ENCODE measurements at regions not wholly inside any gene's neighbourhood (a gene's known extent, or its start where the extent isn't known, plus 50 kb on each side); places are given as distances from the start of the nearest gene placed in this dataset.

GRCh38 chr16:73202161-73202729 lies 154.3 kb upstream of the ZFHX3 start:
- peak; percentile 77 for DNase-seq

- no peak for DNase-seq
Observed at GRCh38 chr16:73199214-73199613, 151.3 kb upstream of the ZFHX3 start.

- DNase-seq: no peak
Observed at GRCh38 chr16:73198481-73198880, 150.6 kb upstream of the ZFHX3 start.

GRCh38 chr16:73197598-73197997 lies 149.7 kb upstream of the ZFHX3 start:
- DNase-seq: no peak

- peak; percentile 31 for DNase-seq
Observed at GRCh38 chr16:73196670-73197069, 148.7 kb upstream of the ZFHX3 start.

- no peak for DNase-seq
Observed at GRCh38 chr16:73193464-73193863, 145.5 kb upstream of the ZFHX3 start.

GRCh38 chr16:73192232-73192894 lies 144.4 kb upstream of the ZFHX3 start:
- no peak for DNase-seq

- DNase-seq: no peak
Observed at GRCh38 chr16:73191660-73192046, 143.7 kb upstream of the ZFHX3 start.

GRCh38 chr16:73190688-73191659 lies 143.0 kb upstream of the ZFHX3 start:
- no peak for DNase-seq

GRCh38 chr16:73190256-73190655 lies 142.3 kb upstream of the ZFHX3 start:
- DNase-seq: no peak

GRCh38 chr16:73189136-73189535 lies 141.2 kb upstream of the ZFHX3 start:
- no peak for DNase-seq

GRCh38 chr16:73186752-73187601 lies 139.0 kb upstream of the ZFHX3 start:
- DNase-seq: no peak

- DNase-seq: no peak
Observed at GRCh38 chr16:73185737-73186136, 137.8 kb upstream of the ZFHX3 start.

GRCh38 chr16:73183611-73184092 lies 135.7 kb upstream of the ZFHX3 start:
- DNase-seq: no peak

- DNase-seq: no peak
Observed at GRCh38 chr16:73179705-73180331, 131.9 kb upstream of the ZFHX3 start.

- no peak for DNase-seq
Observed at GRCh38 chr16:73177729-73178295, 129.9 kb upstream of the ZFHX3 start.

GRCh38 chr16:73176577-73177013 lies 128.7 kb upstream of the ZFHX3 start:
- DNase-seq: no peak

GRCh38 chr16:73172973-73173709 lies 125.2 kb upstream of the ZFHX3 start:
- no peak for DNase-seq

- DNase-seq: peak; percentile 62
Observed at GRCh38 chr16:73172241-73172972, 124.5 kb upstream of the ZFHX3 start.

- DNase-seq: no peak
Observed at GRCh38 chr16:73171901-73172240, 123.9 kb upstream of the ZFHX3 start.
